BE2C (cell line): ENCODE measurements at regions not wholly inside any gene's neighbourhood (a gene's known extent, or its start where the extent isn't known, plus 50 kb on each side); places are given as distances from the start of the nearest gene placed in this dataset.

ENCODE experiments used
- DNase-seq: peaks from one replicate; pipeline ENCODE4 v3.0.0-alpha.2; 2020
- H3K27me3 ChIP-seq: fragments of 250-450 bp; sonication (Bioruptor Pico); 2 replicates; pipeline ENCODE4 v1.5.1; 2020; ENCODE audit warnings: mild to moderate bottlenecking
- H3K36me3 ChIP-seq: fragments of 250-450 bp; sonication (Bioruptor Pico); 2 replicates; pipeline ENCODE4 v1.5.1; 2020; ENCODE audit warnings: mild to moderate bottlenecking
- H3K4me1 ChIP-seq: fragments of 250-450 bp; sonication (Bioruptor Pico); 2 replicates; pipeline ENCODE4 v1.5.1; 2020
- H3K4me3 ChIP-seq: 2 replicates; pipeline ENCODE4 v1.5.1; 2011; ENCODE audit warnings: low read depth, low read length
- H3K9me3 ChIP-seq: fragments of 250-450 bp; sonication (Bioruptor Pico); 2 replicates; pipeline ENCODE4 v1.5.1; 2020
- CTCF ChIP-seq: IDR thresholded peaks from 2 replicates; pipeline ENCODE4 v1.5.1; 2012; ENCODE audit warnings: mild to moderate bottlenecking, low read depth, low read length

- H3K4me3 ChIP-seq, result no peak overlapping the region
- no peaks in the 10 kb centered on the region for H3K27me3 ChIP-seq
- no peak for TF ChIP-seq CTCF
- H3K36me3 ChIP-seq, result no peaks in the 10 kb centered on the region
- H3K4me1 ChIP-seq, result no peaks in the 10 kb centered on the region
- no peaks in the 10 kb centered on the region for H3K9me3 ChIP-seq
- no peak for DNase-seq
These were observed 97.4 kb upstream of the CCND2 start for GRCh38 chr12:4176168-4176567.

GRCh38 chr12:4174417-4174816 is 99.1 kb upstream of the CCND2 start:
- H3K4me1 ChIP-seq, result no peaks in the 10 kb centered on the region
- no peak for TF ChIP-seq CTCF
- DNase-seq, result no peak

DNA sequence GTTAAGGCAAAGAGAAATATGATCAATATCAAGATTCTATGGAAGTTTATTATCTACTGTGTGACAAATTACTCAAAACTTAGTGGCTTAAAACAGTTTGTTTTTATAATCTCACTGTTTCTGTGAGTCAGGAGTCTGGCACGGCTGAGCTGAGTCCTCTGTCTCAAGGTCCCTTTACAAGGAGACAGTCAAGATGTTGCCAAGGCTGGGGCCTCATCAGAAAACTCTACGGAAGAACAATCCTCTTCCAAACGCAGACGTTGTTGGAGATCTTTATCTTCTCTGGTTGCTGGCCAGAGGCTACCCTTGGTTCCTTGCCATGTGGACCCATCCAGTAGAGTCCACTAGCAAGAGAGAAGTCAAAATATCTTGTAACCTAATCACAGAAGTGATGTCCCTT is 100.6 kb upstream of the CCND2 start:
- Histone ChIP-seq H3K9me3 (no peaks in the 10 kb centered on the region), H3K36me3 (no peaks in the 10 kb centered on the region), H3K4me3 (no peak overlapping the region), H3K4me1 (no peaks in the 10 kb centered on the region), H3K27me3 (no peaks in the 10 kb centered on the region)
- DNase-seq, result no peak
- TF ChIP-seq CTCF, result no peak

More at GRCh38 chr12:4174417-4174816, 99.1 kb upstream of the CCND2 start:
- Histone ChIP-seq H3K9me3 (no peaks in the 10 kb centered on the region), H3K36me3 (no peaks in the 10 kb centered on the region), H3K27me3 (no peaks in the 10 kb centered on the region), H3K4me3 (no peak overlapping the region)

GRCh38 chr12:4171742-4172141 is 101.8 kb upstream of the CCND2 start:
- Histone ChIP-seq H3K4me1 (no peaks in the 10 kb centered on the region), H3K9me3 (no peaks in the 10 kb centered on the region), H3K27me3 (no peaks in the 10 kb centered on the region), H3K4me3 (no peak overlapping the region), H3K36me3 (no peaks in the 10 kb centered on the region)
- TF ChIP-seq CTCF, result no peak
- no peak for DNase-seq

DNA sequence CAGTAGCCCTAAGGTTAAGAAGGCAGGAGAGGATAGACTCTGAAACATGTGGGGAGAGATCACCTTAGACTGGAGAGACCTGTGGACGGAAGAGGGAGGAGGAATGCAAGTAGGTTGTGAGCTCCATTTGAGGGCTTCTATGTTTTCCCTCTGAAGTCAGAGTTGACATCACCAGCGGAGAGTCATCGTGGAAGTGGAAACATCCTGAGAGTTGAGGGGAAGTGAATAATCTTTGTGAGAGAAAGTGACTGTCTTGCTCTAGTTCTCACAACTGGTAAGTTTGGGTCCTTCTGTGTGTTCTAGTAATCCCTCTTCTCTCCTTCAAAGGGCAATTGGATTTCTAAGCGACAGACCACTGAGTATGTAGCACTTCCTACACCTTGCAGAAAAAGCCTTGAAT is 103.6 kb upstream of the CCND2 start:
- TF ChIP-seq CTCF, result no peak
- H3K27me3 ChIP-seq, result peaks cover 5% of the 10 kb centered on the region
- DNase-seq, result no peak
- no peak overlapping the region for H3K4me3 ChIP-seq
- no peaks in the 10 kb centered on the region for H3K4me1 ChIP-seq
- no peaks in the 10 kb centered on the region for H3K9me3 ChIP-seq
- no peaks in the 10 kb centered on the region for H3K36me3 ChIP-seq

DNA sequence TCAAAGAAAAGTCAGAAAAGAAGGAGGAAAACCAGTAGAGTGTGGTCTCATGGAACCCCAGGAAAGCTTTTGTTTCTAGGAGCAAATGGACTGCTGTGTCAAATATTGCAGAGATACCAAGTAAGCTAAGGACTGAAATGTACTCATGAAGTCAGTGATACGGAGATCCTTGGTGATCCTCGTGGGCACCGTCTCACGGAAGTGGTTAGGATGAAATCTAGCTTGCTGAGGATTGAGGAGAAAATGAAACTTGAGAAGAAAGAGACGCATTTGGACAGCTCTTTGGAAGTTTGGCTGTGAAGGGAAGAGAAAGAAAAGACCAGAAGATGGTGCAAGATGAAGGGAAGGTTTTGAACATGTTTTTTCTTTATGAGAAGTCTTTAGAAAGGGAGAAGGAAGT is 104.0 kb upstream of the CCND2 start:
- Histone ChIP-seq H3K4me1 (no peaks in the 10 kb centered on the region), H3K4me3 (no peak overlapping the region), H3K36me3 (no peaks in the 10 kb centered on the region), H3K9me3 (no peaks in the 10 kb centered on the region), H3K27me3 (peaks cover 9% of the 10 kb centered on the region)
- DNase-seq, result no peak
- TF ChIP-seq CTCF, result no peak
